Right lobe of liver (tissue), 6 donors: ENCODE measurements at regions not wholly inside any gene's neighbourhood (a gene's known extent, or its start where the extent isn't known, plus 50 kb on each side); places are given as distances from the start of the nearest gene placed in this dataset.

Source experiments
- ATAC-seq, 4 donors: fragments of 200-7000 bp; cut with Tn5 transposase; one replicate each; pipeline ENCODE4 v1.9.1; 2020; ENCODE audit warnings: mild to moderate bottlenecking in 4 of 4, moderate library complexity in 4 of 4
- DNase-seq, 3 donors: peaks; one replicate each; pipeline ENCODE4 v3.0.0-alpha.2; 2020
- H3K27ac ChIP-seq, 3 donors: fragments of 200-600 bp; one replicate each; pipeline ENCODE4 v1.8.0; 2022
- H3K27me3 ChIP-seq, 2 donors: fragments of 200-600 bp; one replicate each; pipeline ENCODE4 v1.8.0; 2022
- H3K36me3 ChIP-seq, 4 donors: fragments of 200-600 bp; sonication (generic) in 1 of 4; one replicate each; pipeline versions ENCODE4 v1.5.1 to v1.8.0; 2017 to 2022; ENCODE audit warnings: control low read depth in 1 of 4
- H3K4me1 ChIP-seq, 4 donors: fragments of 200-600 bp; sonication (generic) in 1 of 4; one replicate each; pipeline versions ENCODE4 v1.5.1 to v1.8.0; 2017 to 2022; ENCODE audit warnings: control low read depth in 1 of 4
- H3K4me3 ChIP-seq, 3 donors: fragments of 200-600 bp; one replicate each; pipeline ENCODE4 v1.8.0; 2022
- H3K9me3 ChIP-seq, 4 donors: fragments of 200-600 bp; sonication (generic) in 1 of 4; one replicate each; pipeline versions ENCODE4 v1.5.1 to v1.8.0; 2017 to 2022; ENCODE audit warnings: control low read depth in 1 of 4
- POLR2A ChIP-seq: fragments of 450-650 bp; IDR thresholded peaks from one replicate; pipeline ENCODE4 v1.6.1; 2017; ENCODE audit warnings: antibody characterized with exemption, mild to moderate bottlenecking
- WGBS: methylation state at CpG from one replicate; pipeline ENCODE4 v1.1.6; 2018; ENCODE audit warnings: low coverage, low lambda C conversion rate; ENCODE audit not compliant: insufficient coverage; ENCODE audit errors: missing lambda C conversion rate; 5-methylcytosine and 5-hydroxymethylcytosine counted together
- intact Hi-C, 2 donors: fragments of 100-400 bp; cut with DNase I; formaldehyde crosslinking; loops; one replicate each; pipeline versions ENCODE4 v1.11.2 to v1.14.1; 2022
- TF ChIP-seq, protein P1 (sequence below), 4 donors: fragments of 200-600 bp in 3 of 4; fragments of 450-650 bp in 1 of 4; IDR thresholded peaks; one replicate each; pipeline versions ENCODE4 v1.5.1 to v1.8.0; 2016 to 2022; ENCODE audit warnings: antibody characterized with exemption in 4 of 4, mild to moderate bottlenecking in 2 of 4
- donor health status: DM: no; HTN: yes; CAD: no.
- donor health status: DM: no; HTN: no; CAD: no.
- donor health status: DM: no; HTN: no; CAD: no.
- donor health status: DM: no; HTN: yes; CAD: no.
- donor health status: DM: no; HTN: yes; CAD: no.

DNA sequence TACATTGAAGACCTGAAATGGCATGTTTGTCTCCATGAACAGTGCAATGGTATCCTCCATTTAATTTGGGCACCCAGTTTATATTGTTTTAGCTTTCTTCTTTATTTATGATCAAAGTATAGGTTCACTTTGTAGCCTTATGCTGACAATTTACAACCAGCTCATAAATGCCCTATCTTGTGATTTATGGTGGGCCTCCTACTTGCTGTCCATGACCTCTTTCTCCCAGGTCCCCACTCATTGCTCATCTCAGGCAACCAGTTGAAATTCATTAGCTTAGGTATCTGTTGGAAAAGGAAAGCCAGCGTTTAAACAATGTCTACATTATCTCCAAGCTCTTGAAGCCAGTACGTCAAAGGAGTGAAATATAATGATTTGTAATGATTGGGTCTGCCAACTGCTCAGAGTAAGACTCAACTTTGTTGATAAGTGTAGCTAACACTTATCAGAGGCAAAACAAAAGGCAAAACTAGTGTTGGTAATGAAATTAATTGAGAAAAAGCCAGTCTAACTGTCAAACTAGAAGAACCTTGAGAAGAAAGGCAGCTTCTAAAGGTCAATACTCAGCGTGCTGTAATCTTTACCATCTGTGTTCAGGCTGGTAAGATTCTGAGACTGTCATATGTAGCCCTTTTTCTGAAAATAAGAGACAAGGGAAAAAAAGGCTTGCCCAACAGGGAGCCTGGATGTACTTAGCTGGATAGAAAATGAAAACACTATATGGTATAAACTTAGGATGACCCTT lies 695.9 kb downstream of the EPHA4 start:
- H3K4me3 ChIP-seq = no peak overlapping the region
- no peaks in the 10 kb centered on the region for H3K27me3 ChIP-seq
- no peaks in the 10 kb centered on the region for H3K9me3 ChIP-seq
- 30% methylated on average over 3 of the region's 3 CpGs for WGBS
- H3K27ac ChIP-seq = no peak overlapping the region
- H3K4me1 ChIP-seq = no peaks in the 10 kb centered on the region
- no peak for TF ChIP-seq POLR2A
- TF ChIP-seq, protein P1, sequence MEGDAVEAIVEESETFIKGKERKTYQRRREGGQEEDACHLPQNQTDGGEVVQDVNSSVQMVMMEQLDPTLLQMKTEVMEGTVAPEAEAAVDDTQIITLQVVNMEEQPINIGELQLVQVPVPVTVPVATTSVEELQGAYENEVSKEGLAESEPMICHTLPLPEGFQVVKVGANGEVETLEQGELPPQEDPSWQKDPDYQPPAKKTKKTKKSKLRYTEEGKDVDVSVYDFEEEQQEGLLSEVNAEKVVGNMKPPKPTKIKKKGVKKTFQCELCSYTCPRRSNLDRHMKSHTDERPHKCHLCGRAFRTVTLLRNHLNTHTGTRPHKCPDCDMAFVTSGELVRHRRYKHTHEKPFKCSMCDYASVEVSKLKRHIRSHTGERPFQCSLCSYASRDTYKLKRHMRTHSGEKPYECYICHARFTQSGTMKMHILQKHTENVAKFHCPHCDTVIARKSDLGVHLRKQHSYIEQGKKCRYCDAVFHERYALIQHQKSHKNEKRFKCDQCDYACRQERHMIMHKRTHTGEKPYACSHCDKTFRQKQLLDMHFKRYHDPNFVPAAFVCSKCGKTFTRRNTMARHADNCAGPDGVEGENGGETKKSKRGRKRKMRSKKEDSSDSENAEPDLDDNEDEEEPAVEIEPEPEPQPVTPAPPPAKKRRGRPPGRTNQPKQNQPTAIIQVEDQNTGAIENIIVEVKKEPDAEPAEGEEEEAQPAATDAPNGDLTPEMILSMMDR (IDR thresholded peaks at IDR 0.05) = no peak
- ATAC-seq = no peak
- no peaks in the 10 kb centered on the region for H3K36me3 ChIP-seq
- no peak for DNase-seq
- intact Hi-C loops = no loop called here

DNA sequence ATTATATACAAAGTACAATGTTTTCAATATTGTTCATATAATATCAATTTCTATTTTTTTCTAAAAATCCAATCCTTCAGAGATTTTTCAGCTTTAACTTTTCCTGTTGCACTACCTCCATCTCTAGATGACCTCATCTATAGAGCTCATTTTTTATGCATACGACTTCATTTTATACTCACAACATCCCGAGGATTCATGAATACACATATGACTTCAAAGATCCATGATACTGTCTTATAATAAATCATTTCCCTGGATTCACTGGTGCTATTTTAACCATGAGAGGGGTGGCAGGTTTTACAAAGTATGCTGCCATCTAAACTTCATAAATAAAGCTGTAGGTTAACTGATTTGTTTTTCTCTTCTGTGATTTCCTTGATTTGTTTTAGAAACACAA lies 694.6 kb downstream of the EPHA4 start:
- intact Hi-C loops = no loop called here
- no peak for TF ChIP-seq POLR2A
- TF ChIP-seq, protein P1 (IDR thresholded peaks at IDR 0.05) = no peak

DNA sequence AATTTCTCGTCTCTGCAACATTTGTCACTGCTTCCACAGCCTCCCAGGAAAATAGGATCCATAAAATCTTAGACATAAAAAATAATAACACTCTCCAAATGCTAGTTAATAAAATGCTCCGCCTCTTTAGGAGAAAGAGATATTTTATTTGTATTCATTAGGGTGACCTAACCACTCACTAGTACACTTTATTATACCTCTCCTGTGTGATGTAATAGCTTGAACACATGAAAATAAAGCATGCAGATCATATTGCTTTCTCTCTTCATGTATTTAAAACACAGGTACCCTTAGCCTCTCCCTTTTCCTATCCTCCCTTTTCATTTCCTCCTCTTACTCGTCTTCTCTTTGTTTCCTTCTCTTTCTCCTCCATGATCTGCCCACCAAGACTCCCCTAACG lies 694.2 kb downstream of the EPHA4 start:
- TF ChIP-seq, protein P1 (IDR thresholded peaks at IDR 0.05) = no peak
- no peak for TF ChIP-seq POLR2A
- no peaks in the 10 kb centered on the region for H3K4me1 ChIP-seq
- DNase-seq = no peak
- H3K27me3 ChIP-seq = no peaks in the 10 kb centered on the region
- no peak overlapping the region for H3K4me3 ChIP-seq
- ATAC-seq = no peak
- H3K27ac ChIP-seq = no peak overlapping the region
- 42% methylated on average over 4 of the region's 4 CpGs for WGBS
- H3K36me3 ChIP-seq = no peaks in the 10 kb centered on the region
- H3K9me3 ChIP-seq = no peaks in the 10 kb centered on the region
- intact Hi-C loops = no loop called here

More for the DNA sequence above, 694.6 kb downstream of the EPHA4 start:
- 85% methylated on average over 2 of the region's 2 CpGs for WGBS
- ATAC-seq = no peak
- Histone ChIP-seq H3K36me3 (no peaks in the 10 kb centered on the region), H3K4me1 (no peaks in the 10 kb centered on the region), H3K27ac (no peak overlapping the region), H3K4me3 (no peak overlapping the region), H3K27me3 (no peaks in the 10 kb centered on the region), H3K9me3 (no peaks in the 10 kb centered on the region)
- no peak for DNase-seq

DNA sequence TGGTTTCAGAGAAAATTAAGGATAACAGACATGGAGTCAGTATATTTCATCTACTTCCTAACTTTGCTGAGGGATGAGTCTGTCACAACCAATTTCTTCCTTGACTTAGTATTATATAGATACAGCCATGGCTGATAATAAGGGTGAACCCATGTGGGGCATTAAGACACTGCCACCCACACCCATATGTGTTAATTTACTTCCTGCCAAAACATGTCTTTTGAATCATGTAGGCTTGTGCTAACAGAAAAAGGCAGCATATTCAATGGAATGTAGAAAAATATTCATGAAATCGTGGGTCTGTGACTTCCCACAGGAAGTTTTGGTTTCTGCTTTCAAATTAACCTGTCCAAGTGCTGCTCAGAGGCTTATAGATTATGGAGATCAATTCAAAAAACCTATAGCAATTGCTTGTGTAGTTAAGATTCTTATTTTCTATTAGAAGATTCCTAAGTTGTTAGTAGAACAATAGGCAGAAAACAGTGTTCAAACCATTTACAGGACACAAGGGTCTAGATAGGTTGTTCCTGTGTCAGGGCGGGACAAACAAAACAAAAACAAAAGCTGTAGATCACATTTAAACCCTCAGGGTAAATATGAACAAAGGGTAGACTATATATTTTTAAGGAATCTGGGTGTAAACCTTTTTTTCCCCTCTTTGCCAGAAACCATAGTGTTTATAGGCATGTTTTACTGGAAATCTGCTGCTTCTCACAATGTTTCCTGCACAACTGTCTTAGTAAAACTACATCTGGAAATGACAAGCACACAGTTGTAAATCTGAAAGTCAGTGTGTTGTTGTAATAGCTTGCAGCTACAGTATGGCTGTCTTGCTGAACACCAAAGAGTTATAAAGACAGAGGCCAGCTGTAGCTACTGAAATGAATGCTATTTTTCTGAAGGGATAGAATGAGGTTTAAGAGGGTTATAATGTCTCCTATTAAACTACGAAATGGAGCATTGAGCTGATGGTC lies 691.2 kb downstream of the EPHA4 start:
- TF ChIP-seq, protein P1 (IDR thresholded peaks at IDR 0.05) = no peak
- TF ChIP-seq POLR2A = no peak
- no peaks in the 10 kb centered on the region for H3K36me3 ChIP-seq
- no peaks in the 10 kb centered on the region for H3K9me3 ChIP-seq
- H3K4me1 ChIP-seq = no peaks in the 10 kb centered on the region
- H3K27me3 ChIP-seq = no peaks in the 10 kb centered on the region
- intact Hi-C loops = no loop called here
- no peak for DNase-seq
- H3K4me3 ChIP-seq = no peak overlapping the region
- H3K27ac ChIP-seq = no peak overlapping the region
- no peak for ATAC-seq
- 26% methylated on average over 3 of the region's 3 CpGs for WGBS
